ENCODE measurements at regions not wholly inside any gene's neighbourhood (a gene's known extent, or its start where the extent isn't known, plus 50 kb on each side); places are given as distances from the start of the nearest gene placed in this dataset.
A peak's percentile ranks its signal among the peaks of the same experiment; 100 is the strongest.

GRCh38 chr4:101600287-101600686, 190.2 kb upstream of the BANK1 start:
- ChIA-PET CTCF (interaction anchor here (0.6 kb wide), 1 partner anchor 138 kb away, joined by 3 read pairs; no protein-coding TSS in a partner anchor), POLR2A (interaction anchor here (0.6 kb wide), 1 partner anchor 496 kb away, joined by 8 read pairs; no protein-coding TSS in a partner anchor)
- no peaks in the 10 kb centered on the region for H3K4me1 Mint-ChIP-seq

GRCh38 chr4:101599620-101600019, 190.9 kb upstream of the BANK1 start:
- Mint-ChIP-seq H3K9me3 (no peaks in the 10 kb centered on the region), H3K36me3 (ENCODE audit: low read depth) (no peaks in the 10 kb centered on the region), H3K4me1 (no peaks in the 10 kb centered on the region), H3K27ac (no peak overlapping the region), H3K27me3 (no peaks in the 10 kb centered on the region), H3K4me3 (no peak overlapping the region)
- CTCF ChIA-PET = interaction anchor here (0.6 kb wide), 2 partner anchors 137 to 410 kb away, joined by 3 to 4 read pairs; no protein-coding TSS in a partner anchor
- POLR2A ChIA-PET = no interaction called here
- DNase-seq = no peak

More at GRCh38 chr4:101600287-101600686, 190.2 kb upstream of the BANK1 start:
- H3K36me3 Mint-ChIP-seq (ENCODE audit: low read depth) = no peaks in the 10 kb centered on the region
- H3K27me3 Mint-ChIP-seq = no peaks in the 10 kb centered on the region
- no peak overlapping the region for H3K4me3 Mint-ChIP-seq
- DNase-seq = no peak
- H3K9me3 Mint-ChIP-seq = no peaks in the 10 kb centered on the region
- no peak overlapping the region for H3K27ac Mint-ChIP-seq

- peak; percentile 40 for DNase-seq
- Mint-ChIP-seq H3K27ac (no peak overlapping the region), H3K4me1 (no peaks in the 10 kb centered on the region), H3K9me3 (no peaks in the 10 kb centered on the region), H3K27me3 (peaks cover 2% of the 10 kb centered on the region), H3K4me3 (no peak overlapping the region), H3K36me3 (ENCODE audit: low read depth) (no peaks in the 10 kb centered on the region)
- POLR2A ChIA-PET = no interaction called here
- CTCF ChIA-PET = interaction anchor here (0.8 to 1.0 kb wide), 2 partner anchors 155 to 426 kb away, joined by 3 to 5 read pairs; no protein-coding TSS in a partner anchor
These were observed 193.6 kb upstream of the BANK1 start for GRCh38 chr4:101596781-101597552.

GRCh38 chr4:101594588-101594987, 195.9 kb upstream of the BANK1 start:
- Mint-ChIP-seq H3K36me3 (ENCODE audit: low read depth) (no peaks in the 10 kb centered on the region), H3K4me1 (no peaks in the 10 kb centered on the region), H3K27ac (no peak overlapping the region), H3K27me3 (peaks cover 2% of the 10 kb centered on the region), H3K9me3 (no peaks in the 10 kb centered on the region), H3K4me3 (no peak overlapping the region)
- CTCF ChIA-PET = interaction anchor here (0.6 kb wide), 1 partner anchor 32 kb away, joined by 3 read pairs; no protein-coding TSS in a partner anchor
- POLR2A ChIA-PET = no interaction called here
- DNase-seq = no peak

GRCh38 chr4:101593666-101594065, 196.9 kb upstream of the BANK1 start:
- CTCF ChIA-PET = no interaction called here
- H3K4me3 Mint-ChIP-seq = no peak overlapping the region
- H3K36me3 Mint-ChIP-seq (ENCODE audit: low read depth) = no peaks in the 10 kb centered on the region
- no peak overlapping the region for H3K27ac Mint-ChIP-seq
- no peaks in the 10 kb centered on the region for H3K9me3 Mint-ChIP-seq
- peaks cover 2% of the 10 kb centered on the region for H3K27me3 Mint-ChIP-seq
- no peak for DNase-seq
- POLR2A ChIA-PET = no interaction called here
- no peaks in the 10 kb centered on the region for H3K4me1 Mint-ChIP-seq

GRCh38 chr4:101584306-101584705, 206.2 kb upstream of the BANK1 start:
- H3K9me3 Mint-ChIP-seq = peaks cover 11% of the 10 kb centered on the region
- POLR2A ChIA-PET = no interaction called here
- no peak overlapping the region for H3K4me3 Mint-ChIP-seq
- H3K27me3 Mint-ChIP-seq = peaks cover 4% of the 10 kb centered on the region
- H3K36me3 Mint-ChIP-seq (ENCODE audit: low read depth) = no peaks in the 10 kb centered on the region
- no peak overlapping the region for H3K27ac Mint-ChIP-seq
- DNase-seq = no peak
- H3K4me1 Mint-ChIP-seq = no peaks in the 10 kb centered on the region
- CTCF ChIA-PET = no interaction called here

GRCh38 chr4:101563126-101563525, 215.8 kb upstream of the PPP3CA start:
- H3K36me3 Mint-ChIP-seq (ENCODE audit: low read depth) = no peaks in the 10 kb centered on the region
- POLR2A ChIA-PET = no interaction called here
- peaks cover 9% of the 10 kb centered on the region for H3K27me3 Mint-ChIP-seq
- H3K27ac Mint-ChIP-seq = no peak overlapping the region
- H3K4me3 Mint-ChIP-seq = no peak overlapping the region
- CTCF ChIA-PET = no interaction called here
- no peak for DNase-seq
- no peaks in the 10 kb centered on the region for H3K4me1 Mint-ChIP-seq
- H3K9me3 Mint-ChIP-seq = peaks cover 5% of the 10 kb centered on the region

GRCh38 chr4:101556842-101557241, 209.5 kb upstream of the PPP3CA start:
- no peaks in the 10 kb centered on the region for H3K4me1 Mint-ChIP-seq
- CTCF ChIA-PET = no interaction called here
- no peak for DNase-seq
- H3K27me3 Mint-ChIP-seq = no peaks in the 10 kb centered on the region
- H3K9me3 Mint-ChIP-seq = peaks cover 13% of the 10 kb centered on the region
- H3K27ac Mint-ChIP-seq = no peak overlapping the region
- POLR2A ChIA-PET = no interaction called here
- peaks cover 4% of the 10 kb centered on the region for H3K36me3 Mint-ChIP-seq (ENCODE audit: low read depth)
- H3K4me3 Mint-ChIP-seq = no peak overlapping the region

- H3K9me3 Mint-ChIP-seq = peaks cover 14% of the 10 kb centered on the region
- ChIA-PET CTCF (no interaction called here), POLR2A (no interaction called here)
- no peaks in the 10 kb centered on the region for H3K27me3 Mint-ChIP-seq
- no peak overlapping the region for H3K4me3 Mint-ChIP-seq
- no peak for DNase-seq
- H3K4me1 Mint-ChIP-seq = no peaks in the 10 kb centered on the region
- peaks cover 4% of the 10 kb centered on the region for H3K36me3 Mint-ChIP-seq (ENCODE audit: low read depth)
- H3K27ac Mint-ChIP-seq = no peak overlapping the region
These were observed 208.1 kb upstream of the PPP3CA start for GRCh38 chr4:101555341-101555880.

GRCh38 chr4:101540336-101540735, 193.0 kb upstream of the PPP3CA start:
- no peaks in the 10 kb centered on the region for H3K4me1 Mint-ChIP-seq
- H3K27ac Mint-ChIP-seq = no peak overlapping the region
- no peak for DNase-seq
- H3K4me3 Mint-ChIP-seq = no peak overlapping the region
- H3K9me3 Mint-ChIP-seq = no peaks in the 10 kb centered on the region
- peaks cover 25% of the 10 kb centered on the region for H3K27me3 Mint-ChIP-seq
- ChIA-PET POLR2A (no interaction called here), CTCF (no interaction called here)
- H3K36me3 Mint-ChIP-seq (ENCODE audit: low read depth) = no peaks in the 10 kb centered on the region

- Mint-ChIP-seq H3K27me3 (peaks cover 27% of the 10 kb centered on the region), H3K4me3 (no peak overlapping the region), H3K9me3 (peaks cover 2% of the 10 kb centered on the region), H3K36me3 (ENCODE audit: low read depth) (no peaks in the 10 kb centered on the region), H3K4me1 (peaks cover 16% of the 10 kb centered on the region), H3K27ac (no peak overlapping the region)
- DNase-seq = no peak
- CTCF ChIA-PET = no interaction called here
- POLR2A ChIA-PET = no interaction called here
These were observed 181.2 kb upstream of the PPP3CA start for GRCh38 chr4:101528526-101528925.

GRCh38 chr4:101527188-101527587, 179.9 kb upstream of the PPP3CA start:
- Mint-ChIP-seq H3K4me1 (peaks cover 16% of the 10 kb centered on the region), H3K9me3 (no peaks in the 10 kb centered on the region), H3K27ac (no peak overlapping the region), H3K27me3 (peaks cover 25% of the 10 kb centered on the region), H3K4me3 (no peak overlapping the region), H3K36me3 (ENCODE audit: low read depth) (no peaks in the 10 kb centered on the region)
- ChIA-PET POLR2A (no interaction called here), CTCF (interaction anchor here (1.2 to 1.6 kb wide), 2 partner anchors 9 to 14 kb away, joined by 3 to 4 read pairs; no protein-coding TSS in a partner anchor)
- DNase-seq = peak; percentile 55

GRCh38 chr4:101515566-101515965, 168.2 kb upstream of the PPP3CA start:
- H3K9me3 Mint-ChIP-seq = no peaks in the 10 kb centered on the region
- no peaks in the 10 kb centered on the region for H3K36me3 Mint-ChIP-seq (ENCODE audit: low read depth)
- DNase-seq = no peak
- H3K4me1 Mint-ChIP-seq = peaks cover 9% of the 10 kb centered on the region
- peaks cover 11% of the 10 kb centered on the region for H3K27me3 Mint-ChIP-seq
- POLR2A ChIA-PET = no interaction called here
- CTCF ChIA-PET = no interaction called here
- no peak overlapping the region for H3K27ac Mint-ChIP-seq
- no peak overlapping the region for H3K4me3 Mint-ChIP-seq

- Mint-ChIP-seq H3K27ac (no peak overlapping the region), H3K27me3 (peaks cover 10% of the 10 kb centered on the region)
- CTCF ChIA-PET = no interaction called here
These were observed 167.8 kb upstream of the PPP3CA start for GRCh38 chr4:101515099-101515498.

More at GRCh38 chr4:101515099-101515498, 167.8 kb upstream of the PPP3CA start:
- POLR2A ChIA-PET = no interaction called here
- no peak for DNase-seq
- H3K4me1 Mint-ChIP-seq = peaks cover 9% of the 10 kb centered on the region
- H3K9me3 Mint-ChIP-seq = no peaks in the 10 kb centered on the region
- H3K36me3 Mint-ChIP-seq (ENCODE audit: low read depth) = no peaks in the 10 kb centered on the region
- H3K4me3 Mint-ChIP-seq = no peak overlapping the region

Data from activated CD4-positive, alpha-beta T cell treated with anti-CD3 and anti-CD28 coated beads, Interleukin-2, amount 10 ng/mL, durations not matched to agents 7 days and 5 days (primary cell).